ENCODE measurements at regions not wholly inside any gene's neighbourhood (a gene's known extent, or its start where the extent isn't known, plus 50 kb on each side); places are given as distances from the start of the nearest gene placed in this dataset.

GRCh38 chr2:16127958-16128357, 187.6 kb downstream of the MYCN start:
- Mint-ChIP-seq H3K27me3 (no peaks in the 10 kb centered on the region), H3K4me3 (no peak overlapping the region), H3K4me1 (no peaks in the 10 kb centered on the region), H3K27ac (no peak overlapping the region), H3K9me3 (ENCODE audit: insufficient read depth) (no peaks in the 10 kb centered on the region)
- no peaks in the 10 kb centered on the region for H3K36me3 ChIP-seq (replicated peaks in 1 of 2; ENCODE audit: control extremely low read depth in 1 of 2, control insufficient read depth in 1 of 2, extremely low read depth in 1 of 2, insufficient read depth in 2 of 2, low read length in 1 of 2)
- no peak overlapping the region for H3K4me2 ChIP-seq (replicated peaks; ENCODE audit: low read depth, low read length, poor library complexity, severe bottlenecking)
- no peak overlapping the region for H3K4me3 ChIP-seq (ENCODE audit: control extremely low read depth in 1 of 5, extremely low read depth in 1 of 5, insufficient read depth in 1 of 5, low read depth in 2 of 5, low read length in 4 of 5)
- no peaks in the 10 kb centered on the region for H3K79me2 ChIP-seq (ENCODE audit: control insufficient read depth, insufficient read depth, low read length)
- H3K4me1 ChIP-seq (ENCODE audit: control insufficient read depth in 2 of 2, insufficient read depth in 2 of 2, low read length in 2 of 2) = no peaks in the 10 kb centered on the region
- intact Hi-C loops (cut with micrococcal nuclease) = no loop called here
- H3K9ac ChIP-seq (ENCODE audit: low read length) = no peak overlapping the region
- H3K9me3 ChIP-seq (ENCODE audit: control extremely low read depth in 1 of 3, control insufficient read depth in 2 of 3, insufficient read depth in 1 of 3, low read length in 2 of 3) = peaks cover 0 to 6% (median 0%) of the 10 kb centered on the region in 3 donors
- H3K27me3 ChIP-seq (replicated peaks in 1 of 4; ENCODE audit: control extremely low read depth in 1 of 4, control insufficient read depth in 3 of 4, insufficient read depth in 4 of 4, low read length in 3 of 4) = no peaks in the 10 kb centered on the region
- ATAC-seq (ENCODE audit: low read depth) = no peak
- ChIA-PET CTCF (no interaction called here), POLR2A (no interaction called here)
- no peaks in the 10 kb centered on the region for H4K20me1 ChIP-seq (ENCODE audit: control insufficient read depth, insufficient read depth, low read length, poor library complexity, severe bottlenecking)
- H3K27ac ChIP-seq (ENCODE audit: low read length in 2 of 2) = no peak overlapping the region
- WGBS (ENCODE audit: insufficient coverage) = 75% methylated on average over 4 of the region's 8 CpGs
- no peak for DNase-seq
- TF ChIP-seq EZH2 (IDR thresholded peaks at IDR 0.05; ENCODE audit: borderline replicate concordance, insufficient read depth, low read depth, low read length, poor library complexity, severe bottlenecking) = no peak
- TF ChIP-seq CTCF (IDR thresholded peaks at IDR 0.05) = no peak
- H2AFZ ChIP-seq (ENCODE audit: insufficient read depth, low read depth, low read length, poor library complexity, severe bottlenecking) = no peak overlapping the region

- Mint-ChIP-seq H3K27ac (no peak overlapping the region), H3K9me3 (ENCODE audit: insufficient read depth) (no peaks in the 10 kb centered on the region), H3K27me3 (no peaks in the 10 kb centered on the region), H3K4me1 (no peaks in the 10 kb centered on the region), H3K4me3 (no peak overlapping the region)
- H3K9ac ChIP-seq (ENCODE audit: low read length) = no peak overlapping the region
- ChIA-PET CTCF (no interaction called here), POLR2A (no interaction called here)
- no peak overlapping the region for H3K27ac ChIP-seq (ENCODE audit: low read length in 2 of 2)
- no peak for ATAC-seq (ENCODE audit: low read depth)
- no peaks in the 10 kb centered on the region for H3K27me3 ChIP-seq (replicated peaks in 1 of 4; ENCODE audit: control extremely low read depth in 1 of 4, control insufficient read depth in 3 of 4, insufficient read depth in 4 of 4, low read length in 3 of 4)
- intact Hi-C loops (cut with micrococcal nuclease) = no loop called here
- H3K36me3 ChIP-seq (replicated peaks in 1 of 2; ENCODE audit: control extremely low read depth in 1 of 2, control insufficient read depth in 1 of 2, extremely low read depth in 1 of 2, insufficient read depth in 2 of 2, low read length in 1 of 2) = no peaks in the 10 kb centered on the region
- DNase-seq = no peak
- H3K9me3 ChIP-seq (ENCODE audit: control extremely low read depth in 1 of 3, control insufficient read depth in 2 of 3, insufficient read depth in 1 of 3, low read length in 2 of 3) = peaks cover 0 to 6% (median 0%) of the 10 kb centered on the region in 3 donors
- H3K4me3 ChIP-seq (ENCODE audit: control extremely low read depth in 1 of 5, extremely low read depth in 1 of 5, insufficient read depth in 1 of 5, low read depth in 2 of 5, low read length in 4 of 5) = no peak overlapping the region
- no peaks in the 10 kb centered on the region for H4K20me1 ChIP-seq (ENCODE audit: control insufficient read depth, insufficient read depth, low read length, poor library complexity, severe bottlenecking)
- no peak overlapping the region for H2AFZ ChIP-seq (ENCODE audit: insufficient read depth, low read depth, low read length, poor library complexity, severe bottlenecking)
- H3K4me2 ChIP-seq (replicated peaks; ENCODE audit: low read depth, low read length, poor library complexity, severe bottlenecking) = no peak overlapping the region
- WGBS (ENCODE audit: insufficient coverage) = 95% methylated on average over 8 of the region's 10 CpGs
- TF ChIP-seq CTCF (IDR thresholded peaks at IDR 0.05) (no peak), EZH2 (IDR thresholded peaks at IDR 0.05; ENCODE audit: borderline replicate concordance, insufficient read depth, low read depth, low read length, poor library complexity, severe bottlenecking) (no peak)
- no peaks in the 10 kb centered on the region for H3K4me1 ChIP-seq (ENCODE audit: control insufficient read depth in 2 of 2, insufficient read depth in 2 of 2, low read length in 2 of 2)
- H3K79me2 ChIP-seq (ENCODE audit: control insufficient read depth, insufficient read depth, low read length) = no peaks in the 10 kb centered on the region
Measured at GRCh38 chr2:16127276-16127940, 187.1 kb downstream of the MYCN start.

Data from B cell (primary cell).